Left lobe of liver (tissue), 2 donors: ENCODE measurements at regions not wholly inside any gene's neighbourhood (a gene's known extent, or its start where the extent isn't known, plus 50 kb on each side); places are given as distances from the start of the nearest gene placed in this dataset.
"Not testable (repeated sequence)": the region's sequence is repeated elsewhere in the genome, so short reads cannot be mapped to it uniquely, and the experiment has no call there.

Experiments
- ATAC-seq: fragments of 200-7000 bp; cut with Tn5 transposase; one replicate; pipeline ENCODE4 v1.9.1; 2020; ENCODE audit warnings: mild to moderate bottlenecking, moderate library complexity
- DNase-seq: peaks from one replicate; pipeline ENCODE4 v3.0.0-alpha.2; 2020; ENCODE audit warnings: low spot score
- donor health status: DM: no; HTN: no; CAD: no; lungs with moderate emphysema.
- donor health status: DM: no; HTN: yes; CAD: no.

GRCh38 chr13:103639326-103639725, 573.1 kb upstream of the SLC10A2 start:
- ATAC-seq = peak; percentile 92
- DNase-seq = no peak

DNA sequence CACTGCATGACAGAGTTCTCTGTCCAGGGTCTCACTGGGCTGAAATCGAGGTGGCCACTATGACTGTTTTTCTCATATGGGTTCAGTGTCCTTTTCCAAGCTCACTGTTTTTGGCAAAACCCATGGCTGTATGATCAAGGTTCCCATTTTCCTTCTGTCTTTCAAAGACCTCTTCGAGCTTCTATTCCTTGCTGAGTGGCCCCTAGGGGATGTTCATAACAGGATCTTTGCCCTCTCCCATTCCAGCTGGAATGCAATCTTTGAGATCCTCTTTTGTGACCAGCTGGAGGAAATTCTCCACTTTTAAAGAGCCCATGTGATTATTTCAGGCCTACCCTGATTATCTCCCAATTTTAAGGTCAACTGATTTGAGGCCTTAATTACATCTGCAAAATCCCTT, 572.5 kb upstream of the SLC10A2 start:
- DNase-seq (no peak), ATAC-seq (no peak)

DNA sequence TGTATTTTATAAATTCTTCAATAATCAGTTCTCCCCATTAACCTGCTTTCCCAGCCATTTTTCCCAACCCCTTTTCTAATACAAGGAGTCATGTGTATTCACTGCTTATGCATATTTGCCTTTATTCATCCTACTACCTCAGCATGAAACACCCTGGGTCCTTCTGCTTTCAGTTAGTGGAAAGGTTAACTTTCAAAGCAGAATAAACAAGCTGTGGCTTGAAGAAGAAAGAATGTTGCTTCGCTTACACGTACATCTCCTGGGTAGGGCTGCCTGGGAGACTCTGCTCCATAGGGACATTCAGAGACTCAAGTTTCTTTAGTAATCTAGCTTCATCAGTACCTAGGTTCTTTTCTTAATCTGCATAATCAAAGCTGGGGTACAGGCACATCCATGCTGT, 567.8 kb upstream of the SLC10A2 start:
- DNase-seq (no peak), ATAC-seq (no peak)

DNA sequence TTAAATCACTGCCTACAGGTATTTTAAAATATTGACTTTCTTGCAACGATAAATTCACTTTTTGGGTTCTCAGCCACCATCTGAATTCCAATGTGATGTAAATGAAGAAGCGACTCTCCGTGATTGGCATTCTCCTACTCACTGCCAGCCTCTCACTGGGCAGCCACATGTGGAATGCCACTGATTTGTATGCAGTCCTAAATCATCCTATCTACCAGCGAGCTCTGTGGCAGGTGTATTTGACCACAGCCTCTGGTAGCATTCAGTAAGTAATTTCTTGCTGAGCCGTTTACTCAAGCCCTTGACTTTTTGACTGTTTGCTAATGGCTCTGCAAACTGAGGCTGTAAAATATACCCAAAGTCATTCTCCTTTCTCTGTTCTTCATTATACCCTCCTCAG, 559.0 kb upstream of the SLC10A2 start:
- DNase-seq = no peak
- no peak for ATAC-seq

GRCh38 chr13:103618151-103618550, 551.9 kb upstream of the SLC10A2 start:
- DNase-seq = no peak
- ATAC-seq = no peak

DNA sequence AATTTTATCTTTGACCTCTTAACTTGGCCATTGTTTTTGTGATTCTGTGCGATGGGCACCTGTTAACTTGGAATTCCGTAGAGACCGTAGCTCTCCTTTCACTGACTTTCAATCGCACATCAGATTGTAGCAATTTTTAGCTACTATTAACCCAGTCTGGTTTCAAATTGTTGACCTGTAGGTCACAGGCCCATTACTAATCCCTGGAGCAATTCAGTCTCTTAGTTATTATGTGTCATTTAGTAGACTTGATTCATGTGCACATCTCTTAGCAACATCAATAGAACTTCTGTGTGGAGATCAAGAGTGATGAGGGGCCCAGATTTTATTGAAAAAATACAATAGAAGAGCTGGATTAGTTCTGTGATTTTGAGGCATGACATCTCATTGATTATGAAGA, 549.6 kb upstream of the SLC10A2 start:
- no peak for DNase-seq
- ATAC-seq = no peak

DNA sequence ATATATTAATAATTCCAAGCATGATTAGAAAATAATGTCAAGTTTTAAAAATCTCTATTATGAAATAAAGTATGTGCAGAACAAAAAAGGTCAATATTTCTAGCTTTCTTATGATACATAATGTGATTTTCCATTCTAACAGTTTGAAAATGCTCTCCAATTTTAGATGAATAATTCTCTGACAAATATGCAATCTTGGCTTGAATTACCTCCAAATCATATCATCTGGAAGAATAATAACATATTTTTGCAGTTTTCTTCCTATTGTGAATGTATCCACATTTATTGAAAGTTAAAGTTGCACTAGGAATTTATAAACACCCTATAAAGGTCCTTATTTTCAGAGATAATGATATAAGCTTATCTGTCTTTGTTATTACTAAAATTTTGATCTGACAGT, 548.5 kb upstream of the SLC10A2 start:
- ATAC-seq (no peak), DNase-seq (no peak)

DNA sequence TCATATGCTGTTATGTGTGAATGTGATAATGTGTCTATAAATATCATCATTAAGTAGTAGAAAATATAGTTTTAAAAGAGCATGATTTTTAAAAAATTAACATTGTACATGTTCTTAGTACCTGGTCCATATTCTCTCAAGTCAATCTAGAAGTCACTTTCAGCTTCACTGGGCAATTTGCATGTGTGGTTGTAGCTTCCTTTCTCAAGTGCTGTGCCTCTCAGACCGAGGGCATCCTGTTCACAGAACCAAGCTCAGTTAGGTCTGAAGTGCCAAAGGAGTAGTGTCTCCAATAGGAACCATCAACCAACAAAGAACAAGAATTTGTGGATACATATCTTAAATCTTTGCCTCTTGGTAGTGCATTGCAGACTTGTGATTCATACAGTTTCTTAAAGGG, 541.8 kb upstream of the SLC10A2 start:
- ATAC-seq (no peak), DNase-seq (no peak)

GRCh38 chr13:103605546-103606326, 539.5 kb upstream of the SLC10A2 start:
- ATAC-seq = no peak
- no peak for DNase-seq

- not testable (repeated sequence) for ATAC-seq, DNase-seq
Observed at GRCh38 chr13:103599870-103600269, 533.7 kb upstream of the SLC10A2 start.

DNA sequence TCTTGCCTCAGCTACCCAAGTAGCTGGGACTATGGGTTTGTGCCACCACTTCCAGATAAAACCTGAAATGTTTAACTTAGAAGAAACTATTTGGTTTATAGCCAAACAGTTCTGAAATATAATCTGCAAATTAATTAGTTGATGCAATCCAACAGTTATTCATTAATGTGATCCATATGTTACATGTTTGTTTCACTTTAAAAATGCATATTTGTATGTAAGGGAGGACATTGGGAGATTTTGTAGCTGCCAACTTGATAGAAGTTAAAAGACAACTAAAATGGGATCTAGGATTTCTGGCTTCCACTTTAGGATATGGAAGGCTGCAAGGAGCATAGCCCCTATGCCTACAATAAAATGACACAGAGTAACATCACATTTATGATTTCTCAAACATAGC, 532.5 kb upstream of the SLC10A2 start:
- DNase-seq = no peak

DNA sequence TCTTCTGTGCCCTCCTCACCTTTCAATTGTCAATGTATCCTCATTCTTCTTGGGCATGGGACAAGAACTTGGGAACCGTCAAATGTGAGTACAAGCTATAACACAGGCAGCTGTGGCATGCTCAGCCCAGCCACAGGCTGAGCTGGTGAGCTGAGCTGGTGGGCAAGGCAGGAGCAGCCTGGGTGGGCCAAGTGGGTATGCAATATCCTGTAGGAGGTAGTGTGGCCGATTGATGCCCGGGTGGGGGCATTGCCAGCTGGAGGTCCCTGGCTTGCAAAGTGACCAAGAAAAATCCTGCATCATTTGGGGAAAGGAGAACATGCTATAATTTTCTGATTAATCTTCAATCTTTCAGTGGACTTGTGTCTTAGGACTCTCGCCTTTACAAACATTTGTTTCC, 507.2 kb upstream of the SLC10A2 start:
- DNase-seq = no peak
- ATAC-seq = no peak

More for the DNA sequence above, 532.5 kb upstream of the SLC10A2 start:
- ATAC-seq = no peak

GRCh38 chr13:103568314-103568713, 502.1 kb upstream of the SLC10A2 start:
- no peak for DNase-seq
- ATAC-seq = no peak

GRCh38 chr13:103557878-103558277, 491.7 kb upstream of the SLC10A2 start:
- no peak for DNase-seq
- peak; percentile 80 for ATAC-seq

DNA sequence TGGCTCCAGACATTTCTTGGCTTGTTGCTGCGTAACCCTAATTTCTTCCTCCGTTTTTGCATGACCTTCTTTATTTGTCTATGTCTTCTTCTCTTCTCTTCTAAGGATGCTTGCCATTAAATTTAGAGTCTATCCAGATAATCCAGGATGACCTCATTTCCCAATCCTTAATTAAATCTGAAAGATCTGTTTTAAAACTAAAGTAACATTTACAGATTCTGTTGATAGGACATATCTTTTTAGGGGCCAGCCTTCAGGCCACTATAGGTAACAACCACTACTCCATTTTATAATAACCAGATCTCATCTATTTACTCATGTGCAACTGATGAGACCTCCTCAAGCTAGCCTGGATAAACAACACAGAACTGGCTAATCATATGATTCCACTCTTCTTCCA, 490.5 kb upstream of the SLC10A2 start:
- no peak for ATAC-seq
- DNase-seq = no peak

DNA sequence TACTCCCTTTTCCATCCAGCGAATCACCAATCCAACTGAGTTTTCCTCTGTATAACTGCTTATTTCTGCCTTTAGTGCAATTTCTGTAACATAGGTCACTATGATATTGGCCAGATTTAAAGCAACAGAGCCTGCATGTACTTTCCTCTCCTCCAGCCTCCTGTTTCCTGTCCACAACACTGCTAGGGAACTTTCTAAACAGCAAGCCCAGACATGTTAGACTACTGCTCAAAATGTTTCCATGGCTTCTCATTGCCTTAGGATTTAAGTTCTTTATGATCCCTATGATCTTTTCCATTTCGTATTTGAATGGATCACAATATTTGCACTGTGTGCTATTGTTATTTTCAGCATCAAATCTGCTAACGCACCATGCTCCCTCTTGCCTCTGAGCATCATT, 481.7 kb upstream of the SLC10A2 start:
- no peak for ATAC-seq

DNA sequence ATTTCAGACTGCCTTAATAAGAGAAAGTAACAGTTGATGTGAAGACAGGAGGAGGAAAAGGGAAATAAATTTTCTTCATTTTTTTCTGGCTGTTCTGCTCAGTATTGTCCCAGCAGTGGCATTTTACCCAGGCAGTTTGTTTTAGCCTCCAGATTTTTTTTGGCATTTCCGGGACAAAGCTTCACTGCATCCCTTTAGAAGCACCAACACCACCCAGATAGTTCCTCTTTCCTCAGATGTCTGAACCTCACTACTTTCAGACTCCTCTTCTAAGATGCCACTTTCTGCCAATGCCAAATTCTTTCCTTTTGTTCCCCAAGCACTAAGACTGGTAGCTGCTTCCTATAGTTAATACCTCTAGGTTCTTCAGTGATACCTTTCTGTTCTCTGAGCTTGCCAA, 480.1 kb upstream of the SLC10A2 start:
- ATAC-seq = no peak

More for the DNA sequence above, 481.7 kb upstream of the SLC10A2 start:
- DNase-seq = no peak

DNA sequence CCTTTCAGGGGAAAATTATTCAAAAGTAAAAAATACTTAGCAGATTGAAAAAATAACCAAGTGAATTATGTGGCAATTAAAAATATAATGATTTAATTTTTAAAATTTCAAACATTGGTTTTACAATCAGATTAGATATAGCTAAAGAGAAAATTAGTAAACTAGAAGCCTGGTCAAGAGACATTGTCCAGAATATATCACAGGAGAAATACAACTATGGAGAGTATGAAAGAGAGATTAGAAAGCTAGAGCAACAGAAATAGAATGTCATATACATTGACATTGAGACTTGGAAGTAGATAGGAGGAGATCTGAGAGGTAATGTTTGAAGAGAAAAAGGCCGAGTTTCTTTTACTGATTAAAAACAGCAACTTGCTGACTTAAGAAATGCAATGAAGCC, 476.4 kb upstream of the SLC10A2 start:
- DNase-seq = no peak
- no peak for ATAC-seq

More for the DNA sequence above, 480.1 kb upstream of the SLC10A2 start:
- no peak for DNase-seq

- DNase-seq = no peak
- no peak for ATAC-seq
Observed at GRCh38 chr13:103540382-103540765, 474.2 kb upstream of the SLC10A2 start.

DNA sequence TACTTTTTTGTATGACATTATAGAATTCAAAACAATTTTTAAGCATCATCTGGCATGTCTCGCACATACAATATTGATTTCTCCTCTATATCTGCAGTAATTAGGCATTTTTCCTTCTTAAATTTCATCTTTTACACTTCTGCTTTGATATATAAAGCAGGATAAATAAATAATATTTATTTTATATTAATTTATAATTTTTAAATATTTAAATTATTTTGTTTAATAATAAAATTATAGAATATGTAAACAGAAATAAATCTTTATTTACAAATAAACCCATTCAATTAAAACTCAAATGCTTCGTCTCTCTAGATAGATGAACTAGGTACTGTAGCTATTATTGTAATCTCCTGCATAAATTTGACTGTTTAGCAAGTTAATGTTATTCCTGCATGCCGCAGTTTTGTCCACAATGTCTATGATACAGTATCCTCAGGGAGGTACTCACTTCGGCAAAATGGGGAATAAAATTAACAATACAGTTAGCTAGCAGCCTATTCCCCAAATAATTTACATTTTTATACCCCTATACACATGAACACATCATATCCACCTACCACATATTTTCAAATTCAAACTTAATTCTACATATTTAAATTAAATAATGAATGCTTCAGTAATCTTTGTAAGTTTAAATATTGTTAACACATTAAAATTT, 473.6 kb upstream of the SLC10A2 start:
- ATAC-seq (no peak), DNase-seq (no peak)

DNA sequence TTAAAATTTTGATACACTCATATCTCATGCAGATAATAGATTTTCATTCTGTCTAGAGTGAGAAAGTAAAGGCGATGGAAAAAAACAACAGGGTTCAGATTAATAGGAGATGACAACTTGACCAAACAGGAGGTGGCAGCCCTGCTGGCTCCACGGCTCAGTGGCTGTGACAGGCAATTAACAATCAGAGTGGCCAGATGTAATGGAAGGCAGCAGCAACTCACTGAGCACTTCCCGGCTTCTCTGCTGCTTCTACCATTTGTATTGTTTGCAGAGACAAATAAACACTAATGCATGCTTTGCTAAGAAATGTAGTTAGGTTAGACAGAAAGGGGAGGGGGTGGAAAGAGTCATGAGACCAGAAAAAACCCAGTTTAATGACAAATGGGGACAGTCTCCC, 473.0 kb upstream of the SLC10A2 start:
- peak; percentile 47 for ATAC-seq
- DNase-seq = no peak

DNA sequence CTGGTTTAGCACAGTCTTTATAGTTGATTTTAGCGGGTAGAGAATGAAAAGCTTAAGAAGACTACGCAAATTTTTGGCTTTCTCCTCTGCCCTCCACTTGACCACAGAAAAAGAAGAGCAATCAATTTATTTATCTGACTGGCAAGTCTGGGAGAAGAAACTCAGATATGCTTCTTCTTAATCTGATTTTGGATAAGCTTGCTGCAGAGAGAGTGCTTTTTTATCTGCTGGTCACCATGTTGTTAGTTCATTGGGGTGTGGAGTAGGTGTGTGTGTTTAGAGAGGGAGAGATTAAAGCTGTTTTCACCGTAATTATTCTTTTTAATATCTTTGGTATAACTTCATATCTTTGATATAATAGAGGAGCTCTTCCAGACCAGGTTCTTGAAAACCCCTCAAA, 471.4 kb upstream of the SLC10A2 start:
- DNase-seq (no peak), ATAC-seq (no peak)

- no peak for DNase-seq
- peak; percentile 48 for ATAC-seq
Observed at GRCh38 chr13:103531278-103531677, 465.1 kb upstream of the SLC10A2 start.
